GM21576 (cell line): ENCODE measurements at regions not wholly inside any gene's neighbourhood (a gene's known extent, or its start where the extent isn't known, plus 50 kb on each side); places are given as distances from the start of the nearest gene placed in this dataset.

Source experiments
- ATAC-seq: cut with Tn5 transposase; IDR thresholded peaks from one replicate; pipeline ENCODE4 v1.9.1; 2021; ENCODE audit warnings: mild to moderate bottlenecking, moderate library complexity; ENCODE audit not compliant: unreplicated experiment

DNA sequence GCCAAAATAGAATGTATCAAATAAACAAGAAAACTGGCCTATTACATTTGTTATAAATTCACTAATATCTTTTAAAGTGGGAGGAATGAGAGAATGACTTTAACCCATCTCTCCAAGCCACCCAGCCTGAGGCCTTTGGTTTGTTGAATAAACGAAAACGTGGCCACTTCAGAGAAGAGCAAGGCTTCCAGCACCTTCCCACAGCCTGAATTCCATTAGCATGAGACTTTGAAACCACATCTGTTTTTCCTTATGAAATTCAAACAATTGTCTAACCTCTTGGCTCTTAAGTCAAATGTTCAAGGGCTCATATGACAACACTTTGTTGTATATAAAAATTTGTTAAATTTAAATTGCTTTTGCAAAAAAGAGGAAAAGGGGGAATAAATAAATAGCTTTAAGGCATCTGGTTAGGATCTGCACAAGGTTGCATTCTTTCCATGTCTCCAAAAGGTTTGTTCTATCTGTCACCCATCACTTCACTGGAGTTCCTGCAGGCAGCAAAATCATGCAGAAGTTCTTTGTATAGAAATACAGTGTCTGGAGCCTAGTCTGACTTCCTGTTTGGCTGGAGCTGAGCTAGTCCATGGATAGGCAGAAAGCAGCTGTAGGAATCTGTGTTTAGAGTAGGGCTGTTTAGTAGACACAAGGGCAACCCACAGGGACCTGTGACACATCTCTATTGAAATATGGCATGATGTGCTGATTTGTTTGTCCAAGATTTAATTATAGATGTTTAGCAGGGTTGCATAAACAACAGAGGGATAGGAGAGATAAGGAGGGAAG, 502.3 kb downstream of the KCTD12 start:
- no peak for ATAC-seq

DNA sequence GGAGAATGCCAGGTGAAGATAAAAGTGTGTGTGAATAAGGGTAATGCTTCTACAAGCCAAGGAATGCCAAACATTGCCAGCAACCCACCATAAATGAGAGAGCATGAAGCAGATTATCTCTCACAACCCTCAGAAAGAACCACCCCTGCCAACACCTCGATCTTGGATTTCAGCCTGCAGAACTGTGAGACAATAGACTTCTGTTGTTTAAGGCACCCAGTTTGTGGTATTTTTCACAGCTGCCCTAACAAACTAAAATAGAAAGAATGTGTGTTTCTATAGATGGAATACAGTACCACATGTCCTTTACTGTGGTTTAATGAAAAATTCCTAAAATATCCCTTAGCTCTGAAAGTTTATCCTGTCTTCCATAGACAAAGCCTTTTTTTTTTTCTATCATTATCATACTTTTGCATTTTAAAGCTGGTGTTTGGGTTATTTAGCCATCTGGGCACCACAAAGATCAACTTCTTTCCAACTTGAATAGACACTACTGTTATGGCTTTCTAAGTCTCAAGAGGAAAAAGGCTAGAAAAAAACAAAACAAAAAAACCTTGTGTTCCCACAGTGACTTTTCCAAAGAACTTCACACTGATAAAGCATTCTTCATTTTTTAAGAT, 505.6 kb downstream of the KCTD12 start:
- no peak for ATAC-seq

DNA sequence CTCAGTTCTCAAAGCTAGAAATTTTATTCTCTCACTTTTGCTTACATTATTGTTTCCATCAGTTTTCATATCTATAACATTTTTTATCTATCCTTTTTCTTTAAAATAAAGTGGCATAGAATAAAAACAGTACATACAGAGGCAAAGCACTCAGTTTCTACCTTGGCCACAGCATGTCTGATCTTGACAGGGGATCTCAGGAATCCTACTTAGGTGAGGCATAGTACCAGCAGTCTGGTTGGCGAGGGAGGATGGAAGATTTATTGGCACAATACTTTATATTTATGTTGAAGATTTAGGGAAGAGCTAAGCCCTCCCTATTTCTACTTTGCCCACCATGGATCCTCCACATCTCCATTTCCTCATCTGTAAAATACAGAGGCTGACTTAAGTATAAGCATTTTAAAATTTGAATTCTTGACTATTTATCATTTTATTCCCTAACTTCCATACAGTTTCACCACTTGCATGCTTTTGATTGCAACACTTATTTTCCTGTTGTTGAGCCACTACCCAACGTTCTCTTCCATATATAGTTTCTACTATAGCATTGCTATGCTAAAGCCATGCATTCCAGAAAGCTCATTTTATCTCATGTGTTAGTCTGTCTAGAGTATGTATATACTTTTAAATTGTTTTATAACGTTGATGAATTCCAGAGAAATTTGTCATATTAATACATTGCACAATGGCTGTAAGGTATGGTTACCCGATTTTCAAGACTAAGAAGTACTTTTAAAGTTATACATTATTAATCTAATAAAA, 506.7 kb downstream of the KCTD12 start:
- ATAC-seq = no peak

DNA sequence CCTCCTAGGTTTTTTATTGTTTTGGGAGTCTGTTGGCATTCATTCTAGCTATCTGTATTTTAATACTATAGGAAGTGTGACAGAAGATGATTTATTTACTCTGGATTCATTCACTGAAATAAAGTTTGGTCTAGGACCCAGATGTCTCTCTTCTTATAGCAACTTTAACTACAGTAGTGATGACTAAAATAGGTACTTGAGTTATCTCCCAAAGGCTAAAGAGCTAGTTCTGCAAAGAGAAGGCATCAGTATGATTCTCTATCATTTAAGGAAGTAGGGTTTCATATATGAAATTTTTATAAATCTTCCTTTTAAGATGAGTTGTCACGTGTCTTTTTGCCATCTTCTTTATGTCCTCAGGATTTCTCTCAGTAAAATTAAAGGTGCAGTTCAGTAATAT, 507.4 kb downstream of the KCTD12 start:
- no peak for ATAC-seq

DNA sequence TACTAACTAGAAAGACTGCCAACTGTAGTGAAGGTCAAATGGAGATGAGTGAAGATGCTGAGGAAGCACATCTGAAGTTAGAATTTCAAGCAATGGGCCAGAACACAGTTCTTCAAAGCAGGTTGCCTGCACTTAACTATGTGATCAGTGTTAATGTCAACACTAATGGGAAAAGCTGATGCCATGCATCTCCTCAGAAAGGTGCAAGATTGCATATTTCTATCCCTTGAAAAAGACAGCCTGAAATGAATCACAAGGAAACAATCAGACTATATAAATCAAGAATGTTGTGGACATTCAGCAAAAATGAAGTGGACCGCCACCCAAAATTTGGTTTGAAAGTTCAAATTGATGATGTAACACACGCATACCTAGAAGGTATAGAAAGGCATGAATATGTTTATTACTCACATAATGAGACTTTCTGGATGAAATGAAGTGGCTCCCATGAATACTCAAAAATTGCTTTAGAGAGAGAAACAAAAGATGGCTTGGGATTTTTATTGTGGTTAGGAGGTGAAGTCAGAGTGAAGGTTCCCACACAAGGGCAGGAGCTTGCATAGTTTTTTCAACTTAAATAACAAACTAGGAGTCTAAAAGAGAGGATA, 522.4 kb downstream of the KCTD12 start:
- no peak for ATAC-seq

DNA sequence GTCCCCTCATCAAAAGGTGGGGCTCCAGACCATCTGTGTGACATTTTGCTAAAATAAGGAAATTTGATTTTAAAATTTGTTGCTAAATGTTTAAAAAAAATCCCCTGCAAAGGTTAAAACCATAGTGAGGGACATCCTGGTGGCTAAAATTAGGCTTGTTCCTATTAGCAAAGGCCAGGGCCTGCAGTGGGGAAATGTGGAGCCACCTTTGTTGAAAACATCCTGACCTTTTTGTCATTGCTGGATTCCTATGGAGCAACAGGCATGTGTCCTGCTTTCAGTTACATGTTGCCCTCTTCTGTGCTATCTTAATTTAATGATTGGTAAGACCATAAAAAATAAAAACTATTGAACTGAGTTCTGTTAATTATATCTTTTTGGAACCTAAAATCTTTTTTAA, 524.3 kb downstream of the KCTD12 start:
- ATAC-seq = no peak

DNA sequence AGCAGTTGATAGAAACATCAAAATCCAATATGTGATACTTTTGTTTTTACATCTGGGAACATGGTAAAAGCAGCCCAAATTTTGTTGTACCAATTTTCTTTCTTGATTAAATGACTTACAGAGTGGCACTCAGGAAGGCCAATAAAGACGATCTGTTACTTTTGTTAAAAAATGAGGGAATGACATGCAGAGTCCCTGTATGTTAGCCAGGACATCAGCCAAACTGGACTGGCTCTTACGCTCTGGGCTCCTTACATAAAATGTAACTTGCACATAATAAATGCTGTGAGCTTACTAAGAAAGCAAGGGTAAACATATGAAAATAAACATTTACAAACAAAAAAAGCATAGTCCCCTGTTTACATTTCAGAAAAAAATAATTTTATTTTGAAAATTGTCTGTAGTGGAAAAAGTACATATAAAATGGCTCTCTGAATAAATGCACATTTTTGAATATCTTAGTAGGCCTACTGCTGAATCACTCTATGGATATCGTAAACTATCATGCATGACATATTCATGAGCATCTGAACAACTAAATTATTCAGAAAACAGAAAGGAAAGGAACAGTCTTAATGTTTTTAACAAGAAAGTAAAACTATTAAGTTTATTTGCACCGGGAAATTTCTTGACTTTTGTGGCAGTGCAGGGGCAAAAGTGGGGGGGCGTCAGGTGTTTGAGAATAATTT, 534.5 kb downstream of the KCTD12 start:
- no peak for ATAC-seq

DNA sequence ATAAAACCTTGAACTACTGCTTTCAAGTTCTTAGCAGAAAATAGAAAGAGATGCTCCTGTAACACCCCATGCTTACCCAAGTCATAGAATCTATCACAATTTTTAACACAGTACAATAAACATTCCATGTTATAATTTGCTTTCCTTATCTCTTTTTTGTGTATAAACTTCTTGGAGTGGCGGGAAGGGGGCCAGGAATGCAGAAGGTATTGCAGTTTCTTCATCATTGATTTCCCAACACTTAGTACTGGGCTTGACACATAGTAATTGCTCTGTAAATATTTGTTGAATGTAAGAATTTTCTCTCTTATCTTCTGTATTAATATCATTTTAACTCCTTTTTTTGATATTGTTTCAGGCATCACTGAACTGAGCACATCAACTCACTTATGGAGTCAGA, 535.8 kb downstream of the KCTD12 start:
- no peak for ATAC-seq

DNA sequence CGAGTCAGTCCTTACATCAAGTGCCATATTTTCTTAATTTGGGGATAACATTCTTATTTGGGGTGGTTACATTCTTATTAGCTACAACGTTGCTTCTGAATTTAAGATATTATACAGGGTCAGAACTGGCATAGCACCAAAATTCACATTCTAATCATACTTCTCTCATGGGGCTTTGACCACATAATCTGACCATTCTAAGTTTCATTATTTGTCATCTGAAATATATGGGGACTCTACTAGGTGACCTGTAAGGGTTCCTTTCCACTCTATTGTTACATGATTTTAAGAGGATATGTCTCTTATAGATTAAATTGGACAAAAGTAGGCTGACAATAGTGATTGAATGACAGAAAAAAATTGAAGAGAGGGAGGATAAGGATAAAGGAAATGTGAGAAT, 536.5 kb downstream of the KCTD12 start:
- ATAC-seq = no peak

DNA sequence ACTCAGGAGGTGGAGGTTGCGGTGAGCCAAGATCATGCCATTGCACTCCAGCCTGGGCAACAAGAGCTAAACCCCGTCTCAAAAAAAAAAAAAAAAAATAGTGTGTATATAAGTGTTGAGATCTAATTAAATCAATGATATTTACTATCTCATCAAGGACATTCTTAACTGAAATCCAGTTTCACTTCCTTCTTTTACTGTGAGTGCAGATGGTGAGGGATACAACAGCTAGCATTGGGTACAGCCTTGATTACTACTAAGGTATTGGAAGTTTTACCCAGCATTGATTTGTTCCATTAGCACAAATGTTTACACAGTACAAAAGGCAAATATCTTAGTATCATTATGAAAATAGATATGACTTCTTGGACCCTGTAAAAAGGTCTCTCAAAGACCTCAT, 546.6 kb downstream of the KCTD12 start:
- peak; percentile 59 for ATAC-seq

DNA sequence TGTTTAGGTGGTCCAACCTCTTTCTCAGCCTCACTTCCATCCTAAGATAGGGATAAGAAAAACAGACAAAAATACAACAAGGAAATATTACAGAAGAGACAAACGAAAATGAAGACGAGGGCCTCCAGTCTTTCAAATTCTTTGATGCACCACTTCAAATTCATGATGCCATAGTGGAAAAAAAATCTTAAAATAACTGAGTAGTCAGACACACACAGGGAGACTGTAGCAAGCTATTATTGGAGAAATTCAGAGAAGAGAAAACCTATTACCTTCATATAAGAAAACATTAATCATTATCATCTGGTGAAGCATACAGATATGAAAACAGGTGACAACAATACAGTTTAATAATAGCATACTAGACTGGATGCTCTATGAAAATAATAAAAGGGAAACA, 548.2 kb downstream of the KCTD12 start:
- ATAC-seq = no peak

DNA sequence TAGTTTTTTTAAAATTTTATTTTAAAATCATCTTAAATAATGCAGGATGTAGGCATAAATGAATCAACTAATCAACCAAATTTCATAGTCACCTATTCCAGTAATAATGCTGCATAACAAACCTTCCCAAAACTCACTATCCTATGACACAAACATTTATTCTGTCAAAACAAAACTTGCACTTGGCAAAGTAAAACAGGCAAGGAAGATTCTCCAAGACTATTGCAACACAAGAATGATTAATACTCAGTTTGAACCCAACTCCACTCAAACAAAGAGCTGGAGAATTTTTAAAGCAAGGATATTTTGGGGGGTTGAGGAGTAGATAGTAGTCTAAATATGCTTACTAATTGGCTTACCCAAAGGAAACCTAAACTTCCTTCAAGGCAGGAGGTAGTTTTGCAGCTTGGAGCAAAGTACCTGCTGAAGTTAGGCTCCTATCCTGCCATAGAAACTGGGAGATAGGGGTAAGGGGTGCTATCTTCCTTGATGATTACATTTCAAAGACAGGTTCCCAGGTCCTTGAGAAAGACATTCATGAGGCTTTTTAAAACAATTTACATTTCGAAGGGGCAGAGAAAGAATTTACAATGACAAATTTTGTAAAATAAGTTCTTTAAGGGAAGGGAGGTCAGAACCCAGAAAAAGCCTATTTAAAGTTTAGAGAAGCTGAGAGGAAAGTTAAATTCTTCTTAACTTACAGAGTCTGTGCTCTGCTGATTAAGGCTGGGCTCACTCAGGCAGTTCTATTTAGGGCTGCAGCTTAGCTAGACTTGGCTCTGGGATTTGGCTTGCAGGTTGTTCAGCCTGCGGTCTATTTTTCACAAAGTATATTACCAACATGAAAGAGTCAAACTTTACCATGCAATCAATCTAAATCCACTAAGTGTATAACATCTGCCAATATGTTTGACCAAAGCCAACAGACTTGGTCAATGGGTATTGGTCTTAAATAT, 549.0 kb downstream of the KCTD12 start:
- no peak for ATAC-seq

DNA sequence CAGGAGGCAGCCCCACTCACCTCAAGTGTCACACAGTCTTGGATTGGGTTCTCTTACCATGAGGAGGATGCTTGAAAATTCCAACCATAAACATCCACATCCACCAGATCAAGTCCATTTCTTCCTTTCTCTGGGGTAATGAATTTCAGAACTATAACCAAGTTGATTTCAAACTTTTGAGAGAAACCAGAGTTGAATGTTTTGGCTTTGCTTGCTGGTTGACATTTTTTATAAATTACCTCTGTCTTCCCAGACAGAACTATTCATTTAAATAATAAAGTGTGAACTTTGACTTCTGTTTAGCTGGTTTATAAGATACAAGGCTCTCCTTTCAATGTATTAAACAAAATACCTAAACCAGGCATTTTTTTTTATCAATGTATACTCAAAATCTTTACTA, 550.7 kb downstream of the KCTD12 start:
- ATAC-seq = no peak

DNA sequence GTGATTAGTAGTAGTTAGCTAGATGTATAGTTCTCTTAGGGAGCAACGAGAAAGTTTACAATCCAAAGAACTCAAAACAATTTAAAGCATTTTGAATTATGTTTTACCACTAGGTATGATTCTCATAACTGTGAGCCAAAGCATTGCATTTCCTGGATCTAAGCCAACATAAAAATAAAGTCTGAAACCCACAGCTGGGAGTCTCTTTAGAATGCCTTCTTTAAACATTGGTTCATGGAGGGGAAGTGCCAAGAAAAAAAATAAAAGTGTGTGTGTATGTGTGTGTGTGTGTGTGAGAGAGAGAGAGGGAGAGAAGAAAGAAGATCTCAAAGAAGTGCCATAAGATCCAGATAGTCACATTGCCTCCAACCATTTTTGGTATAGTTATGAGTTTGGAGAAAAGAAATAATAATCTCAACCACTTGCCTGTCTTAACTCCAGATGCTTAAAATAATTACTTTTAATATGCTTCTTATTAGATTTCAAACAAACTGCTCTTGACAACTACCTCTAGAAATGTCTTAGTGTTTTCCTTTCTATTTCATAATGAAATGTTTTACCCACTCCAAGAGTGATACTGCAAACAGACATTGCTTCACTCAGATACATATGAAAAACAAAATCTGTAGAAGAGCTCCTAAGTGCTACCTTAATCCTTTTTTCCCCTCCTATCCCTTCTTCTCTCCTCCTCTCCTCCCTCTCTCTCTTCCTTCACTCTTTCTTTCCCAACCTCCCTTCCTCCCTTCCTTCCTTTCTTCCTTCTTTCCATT, 554.1 kb downstream of the KCTD12 start:
- ATAC-seq = no peak

DNA sequence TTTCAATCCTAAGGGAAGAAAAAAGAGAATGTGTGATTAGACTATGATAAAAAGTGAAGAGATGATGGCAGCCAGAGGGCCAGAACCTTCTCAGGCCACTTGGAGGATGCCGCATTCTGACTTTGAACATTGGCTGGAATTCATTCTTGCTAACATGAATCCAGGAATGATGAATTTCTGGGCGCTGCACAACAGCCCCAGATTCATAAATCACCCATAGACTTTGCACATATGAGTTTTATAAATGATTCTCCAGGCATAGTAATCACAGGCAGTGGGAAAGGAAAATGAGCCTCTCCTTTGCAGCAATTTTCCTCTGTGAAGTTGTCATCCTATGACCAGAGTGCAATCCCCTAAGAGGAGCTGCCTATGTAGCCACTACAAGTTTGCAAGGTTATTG, 555.4 kb downstream of the KCTD12 start:
- no peak for ATAC-seq

DNA sequence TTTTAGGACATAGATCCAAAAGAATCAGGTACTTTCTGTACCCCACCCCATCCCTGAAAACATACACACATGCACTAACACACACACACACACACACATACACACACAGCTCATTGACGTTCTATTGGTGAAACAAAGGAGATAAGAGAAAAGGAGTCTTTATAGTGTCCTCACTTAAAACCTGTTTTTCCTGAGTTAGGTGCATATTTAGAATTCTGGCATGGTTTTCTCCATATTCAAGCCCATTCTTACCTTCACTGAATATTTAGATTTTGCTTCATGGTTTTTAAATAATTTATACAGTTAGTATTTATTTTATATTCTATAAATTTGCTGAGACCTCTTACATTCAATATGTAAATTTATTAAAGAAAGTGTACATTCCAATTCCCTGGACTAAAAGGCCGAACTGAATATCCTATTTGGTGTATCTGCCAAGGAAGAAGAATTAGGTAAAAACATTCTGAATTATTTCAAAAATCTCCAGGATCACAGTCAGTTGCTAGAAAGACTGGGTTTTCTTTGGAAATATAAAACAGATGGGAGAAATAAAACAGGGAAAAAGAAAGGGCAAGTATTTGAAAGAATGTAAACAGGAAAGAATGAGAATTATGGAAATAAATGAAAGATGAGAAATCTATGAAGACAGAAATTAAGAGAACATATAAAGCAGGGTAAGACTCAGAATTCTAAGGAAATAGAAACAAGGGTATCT, 556.2 kb downstream of the KCTD12 start:
- no peak for ATAC-seq

DNA sequence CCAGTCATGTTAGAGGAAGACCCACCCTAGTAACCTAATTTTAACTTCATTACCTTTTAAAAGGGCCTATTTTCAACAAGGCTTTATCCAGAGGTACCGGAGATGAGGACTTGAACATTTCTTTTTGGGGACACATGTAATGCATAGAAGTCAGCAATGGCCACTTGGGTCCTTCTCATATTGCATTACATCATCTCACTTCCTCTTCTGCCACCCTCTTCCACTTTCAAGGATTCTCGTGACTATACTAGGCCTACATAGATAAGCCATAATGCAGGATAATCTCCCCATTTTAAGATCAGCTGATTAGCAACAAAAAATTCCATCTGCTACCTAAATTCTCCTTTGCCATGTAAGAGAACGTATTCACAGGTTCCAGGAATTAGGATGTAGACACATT, 557.2 kb downstream of the KCTD12 start:
- ATAC-seq = no peak

DNA sequence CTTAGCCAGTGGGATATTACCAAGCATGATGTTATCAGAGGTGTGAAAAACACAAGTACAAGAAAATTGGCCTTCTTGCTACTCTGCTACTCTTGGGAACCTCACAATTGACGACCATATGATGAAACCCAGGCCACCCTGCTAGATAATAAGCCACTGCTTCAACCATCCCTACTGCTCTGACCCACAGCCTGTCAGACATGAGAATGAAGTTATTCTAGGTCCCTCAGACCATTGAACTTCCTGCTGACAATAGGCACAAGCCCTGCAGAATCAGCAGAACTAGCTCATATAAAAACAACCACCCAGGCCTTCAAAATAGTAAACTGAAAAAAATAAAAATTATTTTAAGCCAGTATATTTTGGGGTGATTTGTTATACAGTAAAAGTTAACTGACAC, 559.9 kb downstream of the KCTD12 start:
- ATAC-seq = no peak

DNA sequence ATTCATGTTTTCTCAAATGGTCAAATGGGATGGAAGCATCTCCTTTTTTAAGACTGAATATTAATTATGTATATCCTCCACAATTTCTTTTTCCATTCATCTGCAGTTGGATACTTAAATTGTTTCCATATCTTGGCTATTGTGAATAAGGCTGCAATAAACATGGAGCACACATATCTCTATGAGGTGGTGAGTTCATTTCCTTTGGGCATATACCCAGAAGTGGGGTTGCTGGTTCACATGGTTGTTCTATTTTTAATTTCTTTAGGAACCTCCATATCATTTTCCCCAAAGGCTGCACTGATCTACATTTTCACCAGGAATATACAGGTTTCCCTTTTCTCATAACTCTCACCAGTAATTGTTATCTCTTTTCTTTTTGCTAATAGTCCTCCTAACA, 566.3 kb downstream of the KCTD12 start:
- ATAC-seq = no peak
